Breast epithelium (tissue), 3 donors: ENCODE measurements at regions not wholly inside any gene's neighbourhood (a gene's known extent, or its start where the extent isn't known, plus 50 kb on each side); places are given as distances from the start of the nearest gene placed in this dataset.

Source experiments
- POLR2A ChIP-seq: fragments of 450-650 bp; IDR thresholded peaks from one replicate; pipeline ENCODE4 v1.6.1; 2016; ENCODE audit warnings: antibody characterized with exemption, mild to moderate bottlenecking, moderate library complexity
- POLR2AphosphoS5 ChIP-seq, 3 donors: sonication (generic); formaldehyde crosslinking; IDR thresholded peaks; one replicate each; pipeline ENCODE4 v1.6.1; 2017; ENCODE audit warnings: antibody characterized with exemption in 3 of 3
- TF ChIP-seq, protein P1 (sequence below), 3 donors: fragments of 450-650 bp; IDR thresholded peaks; one replicate each; pipeline ENCODE4 v1.5.1; 2016 to 2017; ENCODE audit warnings: antibody characterized with exemption in 3 of 3, mild to moderate bottlenecking in 3 of 3, moderate library complexity in 3 of 3

DNA sequence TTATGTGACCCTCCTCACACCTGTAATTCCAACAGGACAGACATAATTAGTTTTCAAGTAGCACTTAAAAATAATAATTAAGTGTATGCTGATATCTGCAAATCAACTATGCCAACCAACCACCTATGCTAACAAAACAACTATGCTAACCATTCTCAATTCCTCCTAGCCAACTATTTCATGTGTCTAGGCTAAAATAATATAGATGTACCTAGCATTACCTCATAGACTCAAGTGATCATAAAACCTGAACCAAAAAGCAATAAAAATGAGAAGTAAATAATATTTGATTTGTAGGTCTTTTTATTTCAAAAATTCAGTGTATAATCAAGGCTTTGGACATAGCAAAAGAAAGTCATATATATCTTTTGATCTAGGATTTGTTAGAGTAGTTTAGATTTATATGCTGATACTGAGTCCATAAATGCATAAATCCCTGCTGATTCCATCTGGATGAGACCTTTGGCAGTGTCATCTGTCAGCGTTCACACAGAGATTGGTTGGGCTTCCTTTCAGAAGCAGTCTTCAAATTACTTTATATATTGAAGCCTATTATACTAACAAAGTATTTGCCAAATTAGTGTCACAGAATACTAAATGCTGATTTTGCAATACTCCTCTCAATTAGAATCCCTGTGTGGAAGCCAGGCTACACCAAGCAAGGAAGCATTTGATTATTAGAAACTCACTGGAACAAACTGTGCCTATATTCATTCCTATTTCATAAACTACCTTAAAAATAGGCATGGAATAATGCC, 101.4 kb upstream of the PPM1H start:
- no peak for TF ChIP-seq POLR2A
- TF ChIP-seq, protein P1, sequence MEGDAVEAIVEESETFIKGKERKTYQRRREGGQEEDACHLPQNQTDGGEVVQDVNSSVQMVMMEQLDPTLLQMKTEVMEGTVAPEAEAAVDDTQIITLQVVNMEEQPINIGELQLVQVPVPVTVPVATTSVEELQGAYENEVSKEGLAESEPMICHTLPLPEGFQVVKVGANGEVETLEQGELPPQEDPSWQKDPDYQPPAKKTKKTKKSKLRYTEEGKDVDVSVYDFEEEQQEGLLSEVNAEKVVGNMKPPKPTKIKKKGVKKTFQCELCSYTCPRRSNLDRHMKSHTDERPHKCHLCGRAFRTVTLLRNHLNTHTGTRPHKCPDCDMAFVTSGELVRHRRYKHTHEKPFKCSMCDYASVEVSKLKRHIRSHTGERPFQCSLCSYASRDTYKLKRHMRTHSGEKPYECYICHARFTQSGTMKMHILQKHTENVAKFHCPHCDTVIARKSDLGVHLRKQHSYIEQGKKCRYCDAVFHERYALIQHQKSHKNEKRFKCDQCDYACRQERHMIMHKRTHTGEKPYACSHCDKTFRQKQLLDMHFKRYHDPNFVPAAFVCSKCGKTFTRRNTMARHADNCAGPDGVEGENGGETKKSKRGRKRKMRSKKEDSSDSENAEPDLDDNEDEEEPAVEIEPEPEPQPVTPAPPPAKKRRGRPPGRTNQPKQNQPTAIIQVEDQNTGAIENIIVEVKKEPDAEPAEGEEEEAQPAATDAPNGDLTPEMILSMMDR (IDR thresholded peaks at IDR 0.05): no peak
- TF ChIP-seq POLR2AphosphoS5 (IDR thresholded peaks at IDR 0.05): no peak
